ENCODE measurements at regions not wholly inside any gene's neighbourhood (a gene's known extent, or its start where the extent isn't known, plus 50 kb on each side); places are given as distances from the start of the nearest gene placed in this dataset.
"Not testable (repeated sequence)": the region's sequence is repeated elsewhere in the genome, so short reads cannot be mapped to it uniquely, and the experiment has no call there.

DNA sequence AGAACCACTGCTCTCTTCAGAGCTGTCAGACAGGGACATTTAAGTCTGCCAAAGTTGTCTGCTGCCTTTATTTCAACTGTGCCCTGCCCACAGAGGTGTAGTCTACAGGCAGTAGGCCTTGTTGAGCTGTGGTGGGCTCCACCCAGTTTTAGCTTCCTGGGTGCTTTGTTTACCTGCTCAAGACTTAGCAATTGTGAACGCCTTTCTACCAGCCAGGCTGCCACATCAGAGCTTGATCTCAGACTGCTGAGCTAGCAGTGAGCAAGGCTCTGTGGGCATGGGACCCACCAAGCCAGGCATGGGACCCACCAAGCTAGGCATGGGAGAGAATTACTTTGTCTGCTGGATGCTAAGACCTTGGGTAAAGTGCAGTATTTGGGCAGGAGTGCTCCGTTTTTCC is 351.8 kb downstream of the CDY1 start:
- not testable (repeated sequence) for ATAC-seq; H3K27ac Mint-ChIP-seq; DNase-seq (ENCODE audit: low spot score in 2 of 2); H3K9me3 Mint-ChIP-seq; H3K4me1 Mint-ChIP-seq; H3K4me3 Mint-ChIP-seq; H3K36me3 Mint-ChIP-seq

DNA sequence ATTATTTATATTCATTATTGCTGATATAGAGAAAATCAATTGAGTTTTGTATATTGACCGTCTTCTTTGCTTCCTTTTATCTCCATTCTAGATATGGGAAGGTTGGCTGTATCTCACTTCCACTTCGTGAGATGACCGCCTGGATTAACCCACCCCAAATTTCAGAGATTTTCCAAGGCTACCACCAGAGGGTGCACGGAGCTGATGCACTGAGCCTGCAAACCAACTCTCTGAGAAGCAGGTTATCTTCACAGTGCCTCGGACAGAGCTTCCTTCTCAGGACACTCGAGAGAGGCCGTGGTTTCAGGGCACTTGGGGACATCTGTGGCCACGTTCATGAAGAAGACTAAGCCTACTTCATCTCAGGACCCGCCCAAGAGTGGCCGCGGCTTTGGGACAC is 365.8 kb downstream of the CDY1 start:
- H3K9me3 Mint-ChIP-seq; H3K36me3 Mint-ChIP-seq; H3K4me1 Mint-ChIP-seq; ATAC-seq; H3K27ac Mint-ChIP-seq; H3K4me3 Mint-ChIP-seq; DNase-seq (ENCODE audit: low spot score in 2 of 2): not testable (repeated sequence)

DNA sequence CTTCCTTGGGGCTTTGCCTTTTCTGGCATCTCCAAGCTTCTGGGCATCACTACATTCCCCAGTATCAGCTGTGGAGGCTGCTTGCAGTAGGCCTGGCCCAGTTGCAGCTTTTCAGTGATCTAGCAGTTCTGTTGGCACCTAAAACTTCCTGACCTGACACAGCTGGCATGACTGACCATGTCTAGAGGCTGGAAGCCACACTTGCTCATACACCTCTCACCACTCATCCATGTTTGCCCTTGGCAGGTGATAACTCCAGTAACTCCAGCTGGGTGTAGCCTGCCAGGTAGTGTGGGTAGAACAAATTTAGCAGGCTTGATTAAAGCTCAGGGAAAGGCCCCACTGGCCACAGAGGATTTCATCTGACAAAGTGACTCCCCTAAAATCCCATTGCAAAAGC is 377.9 kb downstream of the CDY1 start:
- not testable (repeated sequence) for H3K9me3 Mint-ChIP-seq; H3K36me3 Mint-ChIP-seq; DNase-seq (ENCODE audit: low spot score in 2 of 2); H3K4me3 Mint-ChIP-seq; H3K4me1 Mint-ChIP-seq; H3K27ac Mint-ChIP-seq; ATAC-seq

DNA sequence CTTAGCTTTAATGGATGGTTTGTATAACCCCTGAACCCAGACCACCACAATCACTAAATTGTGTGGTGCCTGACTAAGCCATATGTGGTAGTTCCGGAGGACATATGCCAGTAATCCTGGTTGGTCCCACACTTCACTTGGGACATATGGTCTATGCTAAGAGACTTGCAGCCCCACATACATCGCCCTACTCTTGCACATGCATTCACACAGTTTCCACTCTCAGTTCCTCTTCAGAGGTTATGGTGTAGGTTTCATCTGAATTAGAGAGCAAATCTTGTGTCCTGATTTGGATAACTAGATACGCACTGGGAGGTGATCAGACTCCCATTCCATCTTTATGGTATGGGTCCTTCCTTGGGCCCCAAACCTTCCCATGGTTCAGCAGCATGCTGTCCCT is 425.4 kb downstream of the CDY1 start:
- H3K36me3 Mint-ChIP-seq; H3K4me3 Mint-ChIP-seq; H3K4me1 Mint-ChIP-seq; DNase-seq (ENCODE audit: low spot score in 2 of 2); H3K27ac Mint-ChIP-seq; ATAC-seq; H3K9me3 Mint-ChIP-seq: not testable (repeated sequence)

DNA sequence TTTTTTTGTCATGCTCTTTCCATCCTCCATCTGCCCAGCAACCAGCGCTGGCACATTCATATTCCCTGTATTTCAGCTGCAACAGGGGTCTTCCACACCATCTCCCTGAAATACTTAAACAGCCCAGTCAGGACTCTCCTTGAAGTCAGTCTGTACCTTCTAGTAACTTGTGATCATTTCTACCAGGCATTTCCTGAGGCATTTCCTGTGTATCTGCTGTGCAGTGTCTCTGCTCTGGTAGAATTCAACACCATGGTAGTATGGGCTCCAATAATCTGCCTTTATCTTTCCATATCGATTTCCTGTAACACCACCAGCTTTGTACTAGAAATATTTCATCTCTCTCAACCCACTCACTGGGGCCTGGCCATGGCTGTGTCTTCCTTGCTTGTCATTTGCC is 436.0 kb downstream of the CDY1 start:
- not testable (repeated sequence) for H3K4me1 Mint-ChIP-seq, H3K36me3 Mint-ChIP-seq, H3K9me3 Mint-ChIP-seq

DNA sequence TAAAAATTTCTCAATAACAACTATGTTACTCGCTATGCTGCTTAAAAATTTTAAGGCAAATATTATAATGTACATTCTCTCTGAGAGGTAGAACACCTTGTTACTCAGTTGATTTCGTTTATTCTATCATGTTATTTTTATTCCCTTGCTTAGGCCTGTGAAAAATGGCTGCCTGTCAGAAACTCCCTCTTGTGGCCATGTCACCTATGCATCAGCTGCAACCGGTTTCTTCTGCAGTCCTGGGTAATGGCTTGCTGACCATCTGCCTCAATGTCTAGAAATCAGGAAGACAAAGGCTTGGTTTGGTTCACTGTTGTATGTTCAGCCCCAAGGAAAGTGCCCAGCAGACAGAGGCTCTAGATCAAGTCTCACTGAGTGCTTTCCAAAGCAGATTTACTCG is 437.3 kb downstream of the CDY1 start:
- not testable (repeated sequence) for H3K36me3 Mint-ChIP-seq; H3K4me3 Mint-ChIP-seq; DNase-seq (ENCODE audit: low spot score in 2 of 2); H3K9me3 Mint-ChIP-seq; H3K4me1 Mint-ChIP-seq; ATAC-seq; H3K27ac Mint-ChIP-seq

More for the DNA sequence above, 436.0 kb downstream of the CDY1 start:
- not testable (repeated sequence) for H3K27ac Mint-ChIP-seq; H3K4me3 Mint-ChIP-seq; DNase-seq (ENCODE audit: low spot score in 2 of 2); ATAC-seq

DNA sequence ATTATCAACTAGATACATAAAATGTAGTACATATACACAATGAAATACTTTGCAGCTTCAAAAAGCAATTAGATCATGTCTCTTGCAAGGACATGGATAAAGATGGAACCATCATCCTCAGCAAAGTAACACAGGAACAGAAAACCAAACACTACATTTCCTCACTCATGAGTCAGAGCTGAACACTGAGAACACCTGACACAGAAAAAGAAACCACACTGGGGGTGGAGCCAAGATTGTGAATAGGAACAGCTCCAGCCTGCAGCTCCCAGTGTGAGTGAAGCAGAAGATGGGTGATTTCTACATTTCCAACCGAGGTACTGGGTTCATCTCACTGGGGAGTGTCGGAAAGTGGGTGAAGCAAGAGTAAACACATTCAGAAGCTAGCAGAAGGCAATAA is 451.2 kb downstream of the CDY1 start:
- ATAC-seq; H3K36me3 Mint-ChIP-seq; H3K4me1 Mint-ChIP-seq; DNase-seq (ENCODE audit: low spot score in 2 of 2); H3K27ac Mint-ChIP-seq; H3K9me3 Mint-ChIP-seq; H3K4me3 Mint-ChIP-seq: not testable (repeated sequence)

DNA sequence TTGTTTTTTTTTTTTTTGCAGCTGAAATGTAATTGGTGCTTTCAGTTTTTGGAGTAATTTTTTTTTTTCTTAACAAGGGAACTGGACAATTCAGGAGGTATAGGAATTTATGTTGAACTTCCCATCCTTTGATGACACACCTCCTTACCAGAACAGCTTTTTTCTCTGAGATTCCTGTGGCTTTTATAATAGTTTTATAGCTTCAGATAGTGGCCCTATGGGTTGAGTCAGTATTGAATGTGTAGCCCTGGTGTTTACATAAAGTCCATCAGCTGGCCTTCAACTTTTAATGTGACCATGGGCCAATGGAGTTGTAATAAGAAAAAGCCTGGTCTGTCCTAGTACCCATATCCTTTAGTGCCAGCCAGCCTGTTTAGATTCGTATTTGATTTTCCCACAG is 457.5 kb downstream of the CDY1 start:
- H3K9me3 Mint-ChIP-seq; DNase-seq (ENCODE audit: low spot score in 2 of 2); H3K4me3 Mint-ChIP-seq; H3K27ac Mint-ChIP-seq; H3K4me1 Mint-ChIP-seq; ATAC-seq; H3K36me3 Mint-ChIP-seq: not testable (repeated sequence)

DNA sequence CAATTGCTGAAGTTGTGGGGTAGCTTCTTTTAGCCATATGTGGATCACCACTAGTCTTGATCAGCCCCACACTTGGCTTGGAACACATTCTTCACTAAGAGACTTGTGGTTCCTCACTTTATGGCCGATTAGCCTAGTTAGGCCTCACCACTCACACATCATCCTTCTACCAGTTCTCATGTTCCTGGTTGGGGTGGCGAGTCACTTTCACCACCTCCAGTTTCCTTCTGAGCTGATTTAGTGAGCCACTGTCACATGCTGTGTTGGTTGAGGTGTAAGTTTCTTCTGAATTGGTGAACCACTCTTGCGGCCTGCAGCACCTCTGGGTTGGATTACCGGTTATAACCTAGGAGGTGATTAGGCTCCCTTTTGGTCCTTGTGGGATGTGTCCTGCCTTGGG is 459.3 kb downstream of the CDY1 start:
- not testable (repeated sequence) for H3K27ac Mint-ChIP-seq; H3K4me3 Mint-ChIP-seq; H3K36me3 Mint-ChIP-seq; H3K4me1 Mint-ChIP-seq; H3K9me3 Mint-ChIP-seq; DNase-seq (ENCODE audit: low spot score in 2 of 2)
- peak; percentile 54 for ATAC-seq

DNA sequence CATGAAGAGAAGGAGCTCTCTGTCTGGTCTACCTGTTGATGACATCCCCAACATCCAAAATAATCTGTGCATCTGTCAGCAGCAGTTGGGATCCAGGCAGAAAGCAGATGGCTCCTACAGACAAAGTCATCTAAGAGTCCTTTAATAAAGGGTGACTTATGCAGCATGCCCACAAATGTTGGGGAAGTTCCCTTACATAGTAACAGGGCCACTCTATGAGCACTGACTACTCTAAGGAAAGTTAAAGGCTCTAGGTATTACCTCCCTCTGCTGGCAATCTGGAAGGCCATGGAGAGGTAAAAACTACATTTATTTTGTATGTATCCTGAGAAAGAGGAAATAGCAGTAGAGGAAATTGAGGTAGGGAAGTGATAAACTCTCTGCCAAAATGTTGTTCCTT is 465.2 kb downstream of the CDY1 start:
- not testable (repeated sequence) for H3K4me3 Mint-ChIP-seq; H3K36me3 Mint-ChIP-seq; H3K4me1 Mint-ChIP-seq; H3K9me3 Mint-ChIP-seq; ATAC-seq; DNase-seq (ENCODE audit: low spot score in 2 of 2); H3K27ac Mint-ChIP-seq

Data from stimulated activated effector memory CD8-positive, alpha-beta T cell treated with anti-CD3 and anti-CD28 coated beads, Interleukin-12 subunit alpha, Interleukin-12 subunit beta, amount 100 ng/mL, for 72 hours (primary cell).